HG03175 (cell line): ENCODE measurements at regions not wholly inside any gene's neighbourhood (a gene's known extent, or its start where the extent isn't known, plus 50 kb on each side); places are given as distances from the start of the nearest gene placed in this dataset.
"Not testable (repeated sequence)": the region's sequence is repeated elsewhere in the genome, so short reads cannot be mapped to it uniquely, and the experiment has no call there.

ENCODE experiments used
- ATAC-seq: cut with Tn5 transposase; IDR thresholded peaks from one replicate; pipeline ENCODE4 v1.9.1; 2021; ENCODE audit warnings: mild to moderate bottlenecking, moderate library complexity; ENCODE audit not compliant: unreplicated experiment

GRCh38 chr9:91021656-91022055 lies 220.0 kb downstream of the SYK start:
- ATAC-seq: not testable (repeated sequence)

- ATAC-seq: no peak
These were observed 222.1 kb downstream of the SYK start for GRCh38 chr9:91023741-91024140.

- no peak for ATAC-seq
These were observed 223.2 kb downstream of the SYK start for GRCh38 chr9:91024841-91025240.

- ATAC-seq: no peak
These were observed 224.2 kb downstream of the SYK start for GRCh38 chr9:91025856-91026255.

- no peak for ATAC-seq
These were observed 224.6 kb downstream of the SYK start for GRCh38 chr9:91026266-91026665.

- no peak for ATAC-seq
These were observed 225.4 kb downstream of the SYK start for GRCh38 chr9:91027005-91027404.

GRCh38 chr9:91028166-91028827 lies 226.7 kb downstream of the SYK start:
- no peak for ATAC-seq

- ATAC-seq: no peak
These were observed 228.2 kb downstream of the SYK start for GRCh38 chr9:91029650-91030361.

GRCh38 chr9:91032121-91032531 lies 230.5 kb downstream of the SYK start:
- no peak for ATAC-seq

GRCh38 chr9:91033270-91033669 lies 231.7 kb downstream of the SYK start:
- no peak for ATAC-seq

- ATAC-seq: no peak
These were observed 232.2 kb downstream of the SYK start for GRCh38 chr9:91033797-91034196.

- no peak for ATAC-seq
These were observed 232.9 kb downstream of the SYK start for GRCh38 chr9:91034521-91034920.

GRCh38 chr9:91034976-91035824 lies 233.6 kb downstream of the SYK start:
- no peak for ATAC-seq

GRCh38 chr9:91035825-91036208 lies 234.2 kb downstream of the SYK start:
- no peak for ATAC-seq

- ATAC-seq: no peak
These were observed 234.7 kb downstream of the SYK start for GRCh38 chr9:91036356-91036755.

GRCh38 chr9:91036826-91037510 lies 235.3 kb downstream of the SYK start:
- ATAC-seq: no peak

- no peak for ATAC-seq
These were observed 236.2 kb downstream of the SYK start for GRCh38 chr9:91037511-91038482.

GRCh38 chr9:91038483-91039124 lies 237.0 kb downstream of the SYK start:
- ATAC-seq: no peak

GRCh38 chr9:91039125-91039834 lies 237.7 kb downstream of the SYK start:
- no peak for ATAC-seq
